ENCODE measurements at regions not wholly inside any gene's neighbourhood (a gene's known extent, or its start where the extent isn't known, plus 50 kb on each side); places are given as distances from the start of the nearest gene placed in this dataset.

- Mint-ChIP-seq H3K27ac (no peak overlapping the region), H3K36me3 (ENCODE audit: low read depth) (peaks cover 2% of the 10 kb centered on the region), H3K4me3 (no peak overlapping the region), H3K4me1 (peaks cover 3% of the 10 kb centered on the region), H3K27me3 (peaks cover 60% of the 10 kb centered on the region)
- DNase-seq = no peak
- ATAC-seq = no peak
- no peaks in the 10 kb centered on the region for H3K9me3 ChIP-seq (ENCODE audit: control insufficient read depth, low read length, poor library complexity, severe bottlenecking)
These were observed 61.4 kb upstream of the NFIL3 start for GRCh38 chr9:91485006-91485405.

DNA sequence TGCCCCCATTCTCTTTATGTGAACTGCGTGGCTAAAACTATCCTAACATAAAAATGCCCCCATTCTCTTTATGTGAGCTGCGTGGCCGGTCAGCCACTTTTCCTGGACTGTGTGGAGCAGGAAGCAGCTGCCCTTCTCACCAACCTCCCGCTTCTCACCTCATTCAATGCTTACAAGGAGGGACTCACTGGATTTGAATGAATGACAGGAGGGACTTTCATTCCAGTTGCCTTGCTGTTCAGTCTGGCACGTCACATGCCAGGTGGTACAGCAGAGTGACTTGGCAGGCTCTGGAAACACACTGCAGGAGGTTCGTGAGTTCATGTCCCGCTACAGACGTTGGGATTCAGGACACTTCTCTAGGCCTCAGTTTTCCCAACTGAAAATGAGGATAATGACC, 60.2 kb upstream of the NFIL3 start:
- Mint-ChIP-seq H3K27ac (no peak overlapping the region), H3K27me3 (peaks cover 60% of the 10 kb centered on the region), H3K4me1 (no peaks in the 10 kb centered on the region)

GRCh38 chr9:91483189-91483691, 59.6 kb upstream of the NFIL3 start:
- Mint-ChIP-seq H3K4me1 (no peaks in the 10 kb centered on the region), H3K36me3 (ENCODE audit: low read depth) (peaks cover 2% of the 10 kb centered on the region), H3K27me3 (peaks cover 62% of the 10 kb centered on the region), H3K4me3 (no peak overlapping the region), H3K27ac (no peak overlapping the region)
- DNase-seq = no peak
- no peaks in the 10 kb centered on the region for H3K9me3 ChIP-seq (ENCODE audit: control insufficient read depth, low read length, poor library complexity, severe bottlenecking)
- no peak for ATAC-seq

More for the DNA sequence above, 60.2 kb upstream of the NFIL3 start:
- H3K4me3 Mint-ChIP-seq = no peak overlapping the region
- H3K36me3 Mint-ChIP-seq (ENCODE audit: low read depth) = peaks cover 2% of the 10 kb centered on the region
- no peak for DNase-seq
- no peak for ATAC-seq
- no peaks in the 10 kb centered on the region for H3K9me3 ChIP-seq (ENCODE audit: control insufficient read depth, low read length, poor library complexity, severe bottlenecking)

DNA sequence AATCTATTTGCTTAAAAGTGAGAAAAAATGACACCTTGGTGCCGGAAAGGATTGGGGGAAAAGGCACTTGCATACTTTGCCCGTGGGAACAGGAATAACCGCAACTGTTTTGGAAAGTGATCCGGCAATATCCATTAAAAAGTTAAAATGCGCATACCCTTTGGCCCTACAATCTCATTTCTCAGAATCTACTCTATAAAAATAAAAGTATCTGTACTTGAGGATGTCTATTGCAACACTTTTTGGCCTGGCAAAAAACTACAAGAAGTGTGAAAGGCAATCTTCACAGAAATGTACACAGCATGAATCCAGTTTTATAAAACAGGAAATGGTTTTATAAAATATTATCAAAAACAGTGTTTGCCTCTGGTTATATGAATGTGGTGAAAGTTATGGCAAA, 58.3 kb upstream of the NFIL3 start:
- no peak for DNase-seq
- Mint-ChIP-seq H3K4me1 (no peaks in the 10 kb centered on the region), H3K36me3 (ENCODE audit: low read depth) (peaks cover 2% of the 10 kb centered on the region), H3K27ac (no peak overlapping the region), H3K4me3 (no peak overlapping the region), H3K27me3 (peaks cover 68% of the 10 kb centered on the region)
- ATAC-seq = no peak
- H3K9me3 ChIP-seq (ENCODE audit: control insufficient read depth, low read length, poor library complexity, severe bottlenecking) = no peaks in the 10 kb centered on the region

- no peak for DNase-seq
- H3K9me3 ChIP-seq (ENCODE audit: control insufficient read depth, low read length, poor library complexity, severe bottlenecking) = no peaks in the 10 kb centered on the region
- ATAC-seq = no peak
- Mint-ChIP-seq H3K27ac (no peak overlapping the region), H3K27me3 (peaks cover 61% of the 10 kb centered on the region), H3K4me1 (no peaks in the 10 kb centered on the region), H3K36me3 (ENCODE audit: low read depth) (no peaks in the 10 kb centered on the region), H3K4me3 (no peak overlapping the region)
These were observed 53.5 kb upstream of the NFIL3 start for GRCh38 chr9:91477106-91477505.

GRCh38 chr9:91474656-91475055, 51.0 kb upstream of the NFIL3 start:
- ATAC-seq = no peak
- H3K27ac Mint-ChIP-seq = no peak overlapping the region
- H3K9me3 ChIP-seq (ENCODE audit: control insufficient read depth, low read length, poor library complexity, severe bottlenecking) = no peaks in the 10 kb centered on the region
- H3K4me1 Mint-ChIP-seq = no peaks in the 10 kb centered on the region
- no peak overlapping the region for H3K4me3 Mint-ChIP-seq
- H3K36me3 Mint-ChIP-seq (ENCODE audit: low read depth) = no peaks in the 10 kb centered on the region
- H3K27me3 Mint-ChIP-seq = peaks cover 50% of the 10 kb centered on the region
- DNase-seq = no peak
